GM20431 (cell line): ENCODE measurements at regions not wholly inside any gene's neighbourhood (a gene's known extent, or its start where the extent isn't known, plus 50 kb on each side); places are given as distances from the start of the nearest gene placed in this dataset.

Experiments used
- in situ Hi-C: fragments of 300-500 bp; cut with MseI, MboI; formaldehyde crosslinking; loops from one replicate; pipeline ENCODE4 v1.15.0; 2020; ENCODE audit warnings: low sequenced_read_pairs; ENCODE audit not compliant: unreplicated experiment

DNA sequence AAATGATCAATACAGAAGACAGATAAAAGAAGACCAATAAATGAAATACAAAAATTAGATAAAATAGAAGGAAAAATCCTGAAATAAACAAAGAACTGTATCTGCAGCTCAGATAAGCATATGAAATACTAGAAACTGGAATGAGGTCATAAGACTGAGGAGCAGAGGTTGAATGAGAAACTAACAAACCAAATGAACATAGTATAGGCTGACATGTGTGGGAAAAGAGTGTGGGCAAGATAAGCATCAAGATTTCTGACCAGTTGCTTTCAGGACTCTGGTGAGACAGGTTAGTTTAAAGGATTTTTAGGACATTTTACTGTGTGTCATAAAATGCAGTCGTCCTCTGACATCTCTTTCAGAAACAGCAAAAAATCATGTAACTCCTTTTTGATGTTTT lies 2073.2 kb upstream of the TENM3 start:
- in situ Hi-C loops: no loop called here

DNA sequence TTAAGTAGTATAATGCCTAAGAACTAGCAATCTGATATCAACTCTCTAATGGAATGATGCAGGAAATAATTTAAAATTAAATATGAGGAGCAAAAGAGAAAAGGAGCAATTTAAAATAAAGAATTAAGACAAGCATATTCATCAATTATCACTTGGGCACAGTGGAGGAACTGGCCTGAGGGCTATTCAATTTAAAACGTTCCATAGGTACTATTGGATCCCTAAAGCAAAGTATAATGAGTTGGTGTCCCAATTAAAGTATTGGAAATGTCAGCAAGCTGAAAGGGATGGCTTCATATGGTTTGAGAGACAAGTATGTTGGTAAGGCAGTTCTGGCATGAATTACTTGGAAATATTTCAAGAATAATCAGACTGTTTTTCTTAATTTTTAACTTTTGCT lies 2064.1 kb upstream of the TENM3 start:
- in situ Hi-C loops: no loop called here

GRCh38 chr4:180189666-180190065 lies 2053.5 kb upstream of the TENM3 start:
- in situ Hi-C loops: no loop called here

- in situ Hi-C loops: no loop called here
Measured at GRCh38 chr4:180190382-180190781, 2052.8 kb upstream of the TENM3 start.

- in situ Hi-C loops: no loop called here
Measured at GRCh38 chr4:180197471-180197870, 2045.7 kb upstream of the TENM3 start.

GRCh38 chr4:180203349-180203748 lies 2039.9 kb upstream of the TENM3 start:
- in situ Hi-C loops: no loop called here

GRCh38 chr4:180205276-180205675 lies 2037.9 kb upstream of the TENM3 start:
- in situ Hi-C loops: no loop called here

- in situ Hi-C loops: no loop called here
Measured at GRCh38 chr4:180207921-180208320, 2035.3 kb upstream of the TENM3 start.

GRCh38 chr4:180217070-180217469 lies 2026.1 kb upstream of the TENM3 start:
- in situ Hi-C loops: no loop called here

DNA sequence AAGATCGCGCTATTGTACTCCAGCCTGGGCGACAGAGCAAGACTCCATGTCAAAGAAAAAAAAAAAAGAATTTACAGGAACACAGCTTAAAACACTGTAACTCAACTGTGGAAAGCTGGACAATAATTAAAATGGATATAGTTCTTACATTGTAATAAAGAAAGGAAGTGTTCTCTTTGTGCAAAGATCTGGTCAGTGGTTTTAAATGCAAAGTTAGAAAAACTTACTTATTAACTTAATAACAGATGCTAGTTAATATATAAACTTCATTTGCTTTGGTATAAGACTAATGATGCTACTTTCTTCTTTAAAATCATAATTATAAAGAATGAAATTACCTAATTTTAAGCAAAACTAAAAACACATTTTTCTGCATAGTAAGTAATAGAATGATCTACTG lies 2024.1 kb upstream of the TENM3 start:
- in situ Hi-C loops: no loop called here

GRCh38 chr4:180225977-180226376 lies 2017.2 kb upstream of the TENM3 start:
- in situ Hi-C loops: no loop called here

DNA sequence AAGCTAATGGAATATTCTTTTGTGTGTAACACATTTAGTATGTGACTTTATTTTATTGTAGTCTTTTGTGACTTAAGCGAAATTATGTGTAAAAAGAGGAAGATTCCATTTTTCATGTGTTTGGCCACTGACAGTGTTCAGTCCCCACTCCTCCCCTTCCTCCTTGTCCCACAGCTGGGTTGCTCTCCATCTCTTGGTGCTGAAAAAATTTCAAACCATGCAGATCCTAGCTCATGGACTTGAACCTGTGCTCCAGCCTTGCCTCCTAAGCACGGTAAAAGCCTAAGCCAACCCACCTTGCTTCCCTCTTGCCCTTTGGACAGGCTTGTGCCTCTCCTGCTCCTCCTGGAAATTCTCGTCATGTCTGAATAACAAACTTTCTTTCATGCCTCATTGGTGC lies 2008.5 kb upstream of the TENM3 start:
- in situ Hi-C loops: no loop called here

DNA sequence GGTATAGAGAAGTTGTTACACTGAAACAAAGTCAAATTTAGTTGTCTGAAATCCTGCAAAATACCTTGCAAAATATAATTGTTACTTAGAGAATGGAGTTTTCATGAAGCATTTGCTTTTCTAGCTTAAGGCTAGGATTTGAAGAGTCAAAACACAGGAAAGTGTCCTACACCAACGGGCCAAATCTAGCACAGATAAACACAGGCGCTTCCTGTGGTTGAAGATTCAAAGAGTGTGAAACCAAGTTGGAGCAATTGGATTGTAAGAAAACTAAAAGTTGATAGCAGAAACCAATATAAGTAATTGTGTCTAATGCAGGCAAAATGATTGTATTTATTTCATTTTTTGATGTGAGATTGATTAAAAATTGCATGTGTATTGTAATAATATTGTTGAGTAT lies 2002.5 kb upstream of the TENM3 start:
- in situ Hi-C loops: no loop called here

- in situ Hi-C loops: no loop called here
Measured at GRCh38 chr4:180253419-180253818, 1989.8 kb upstream of the TENM3 start.

DNA sequence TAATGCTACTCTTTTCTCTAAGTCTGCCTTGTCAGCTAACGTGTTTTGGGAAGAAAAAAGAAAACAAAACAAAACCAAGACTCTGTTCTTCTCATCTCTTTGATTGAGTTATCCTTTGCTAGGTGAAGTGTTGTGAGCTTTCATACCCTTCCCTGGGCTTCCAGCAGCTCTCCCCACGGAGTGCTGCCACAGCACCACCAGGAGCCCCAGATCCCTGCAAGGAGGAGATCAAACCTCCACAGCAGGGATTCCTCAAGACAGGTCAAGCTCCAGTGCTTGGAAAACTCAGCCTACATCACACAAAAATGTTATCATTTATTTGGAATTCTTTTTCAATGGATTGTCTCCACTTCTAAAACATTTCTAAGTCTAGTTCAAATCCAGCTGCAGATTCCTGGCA lies 1981.9 kb upstream of the TENM3 start:
- in situ Hi-C loops: no loop called here

DNA sequence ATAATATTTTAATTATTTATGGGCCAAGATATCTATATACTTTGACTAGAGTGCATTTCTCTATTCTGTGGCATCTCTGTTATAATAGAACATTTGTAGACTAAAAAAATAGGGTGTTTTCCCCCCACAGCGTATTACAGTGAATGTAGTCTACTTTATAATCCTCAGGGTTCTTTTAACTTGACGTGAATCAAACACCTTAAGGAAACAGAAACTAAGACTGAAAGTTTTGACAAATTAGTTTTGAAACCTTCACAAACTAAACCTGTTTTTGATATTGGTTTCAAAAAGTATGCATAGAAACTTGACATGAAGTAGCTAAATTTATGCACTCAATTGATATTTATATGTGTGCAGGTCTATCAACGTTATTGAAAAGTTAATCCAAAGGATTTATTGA lies 1963.1 kb upstream of the TENM3 start:
- in situ Hi-C loops: no loop called here

- in situ Hi-C loops: no loop called here
Measured at GRCh38 chr4:180280726-180281297, 1962.4 kb upstream of the TENM3 start.

DNA sequence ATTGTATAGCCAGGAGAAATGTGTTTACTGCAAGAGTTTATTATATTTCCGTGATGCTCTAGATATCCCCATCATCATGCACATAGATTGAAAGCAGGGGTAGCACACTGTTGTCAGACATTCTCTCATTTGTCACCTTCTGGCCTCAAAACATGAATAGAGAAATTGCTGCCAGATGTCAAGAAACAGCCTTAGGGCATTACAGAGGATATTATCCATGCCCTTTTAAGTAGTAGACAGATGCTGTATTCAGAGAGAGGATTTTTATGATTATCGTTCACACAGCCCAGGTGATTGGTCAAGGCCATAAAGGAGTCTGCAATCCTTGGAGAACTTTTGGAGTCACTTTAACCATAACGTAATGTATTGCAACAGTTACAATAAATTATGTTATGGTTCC lies 1961.5 kb upstream of the TENM3 start:
- in situ Hi-C loops: no loop called here

DNA sequence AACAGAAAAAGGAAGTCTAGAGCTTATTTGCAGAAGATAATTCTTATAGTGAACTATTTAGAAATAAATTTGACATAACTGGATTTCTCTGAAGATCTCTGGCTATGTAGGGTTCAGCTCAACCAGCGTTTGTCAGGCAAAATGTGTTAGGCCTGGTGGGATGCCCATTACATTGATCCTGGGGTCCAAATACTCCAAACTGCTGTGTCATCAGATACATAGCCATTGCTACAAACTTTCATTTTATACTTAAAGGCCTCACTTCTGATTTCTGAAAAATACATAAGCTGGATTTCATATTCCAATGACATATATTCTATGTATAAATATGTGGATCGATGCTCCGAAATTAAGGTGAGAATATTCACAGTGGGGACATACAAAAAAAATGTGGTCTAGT lies 1958.9 kb upstream of the TENM3 start:
- in situ Hi-C loops: no loop called here

GRCh38 chr4:180285796-180286195 lies 1957.4 kb upstream of the TENM3 start:
- in situ Hi-C loops: no loop called here

DNA sequence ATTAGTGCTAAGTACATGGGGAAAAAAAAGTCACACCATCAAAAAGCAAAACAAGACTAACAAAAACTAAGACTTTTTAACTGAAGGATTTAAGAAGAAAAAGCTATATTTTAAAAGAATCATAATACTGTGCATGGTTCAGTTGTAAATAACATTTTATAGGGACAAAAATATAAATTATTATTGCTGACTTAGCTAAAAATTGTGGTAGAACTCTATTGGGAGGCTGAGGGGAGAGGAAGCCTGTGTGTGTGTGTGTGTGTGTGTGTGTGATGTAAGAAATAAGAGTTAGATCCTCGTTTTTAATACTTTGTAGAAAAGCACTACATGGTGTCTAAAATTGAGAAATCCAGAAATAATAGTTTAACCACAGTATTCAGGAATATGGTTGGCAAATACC lies 1950.9 kb upstream of the TENM3 start:
- in situ Hi-C loops: no loop called here

GRCh38 chr4:180296036-180296599 lies 1947.1 kb upstream of the TENM3 start:
- in situ Hi-C loops: no loop called here
